DND-41 (cell line): ENCODE measurements at regions not wholly inside any gene's neighbourhood (a gene's known extent, or its start where the extent isn't known, plus 50 kb on each side); places are given as distances from the start of the nearest gene placed in this dataset.

Experiments used
- ATAC-seq: fragments of 200-7000 bp; cut with Tn5 transposase; 3 replicates; pipeline ENCODE4 v1.9.1; 2021; ENCODE audit warnings: low read depth; ENCODE audit not compliant: insufficient read depth
- DNase-seq: peaks from one replicate; pipeline ENCODE4 v3.0.0-alpha.2; 2020
- H2AFZ ChIP-seq: 2 replicates; pipeline ENCODE4 v1.6.0; 2012; ENCODE audit warnings: low read depth, low read length
- H3K27ac ChIP-seq: 2 replicates; pipeline ENCODE4 v1.5.1; 2012; ENCODE audit warnings: low read length, inconsistent platforms
- H3K27me3 ChIP-seq: fragments of 200-600 bp; sonication (generic); 2 replicates; pipeline ENCODE4 v1.6.0; 2012; ENCODE audit warnings: low read length, mild to moderate bottlenecking, inconsistent platforms; ENCODE audit not compliant: insufficient read depth, poor library complexity
- H3K36me3 ChIP-seq: 2 replicates; pipeline ENCODE4 v1.5.1; 2012; ENCODE audit warnings: low read length, inconsistent platforms; ENCODE audit not compliant: insufficient read depth
- H3K4me1 ChIP-seq: 2 replicates; pipeline ENCODE4 v1.5.1; 2012; ENCODE audit warnings: mild to moderate bottlenecking, low read length; ENCODE audit not compliant: insufficient read depth
- H3K4me2 ChIP-seq: 2 replicates; pipeline ENCODE4 v1.6.0; 2012; ENCODE audit warnings: mild to moderate bottlenecking, moderate library complexity, low read length, inconsistent platforms; ENCODE audit not compliant: insufficient read depth
- H3K4me3 ChIP-seq, 2 experiments: fragments of 200-600 bp in 1 of 2; shearing (Covaris generic) in 1 of 2; 2 replicates each; pipeline ENCODE4 v1.5.1; 2012 to 2016; ENCODE audit warnings: inconsistent platforms in 2 of 2, low read length in 2 of 2, mild to moderate bottlenecking in 2 of 2, low read depth in 1 of 2, moderate library complexity in 1 of 2
- H3K79me2 ChIP-seq: 2 replicates; pipeline ENCODE4 v1.6.0; 2012; ENCODE audit warnings: low read length, inconsistent platforms; ENCODE audit not compliant: insufficient read depth
- H3K9ac ChIP-seq: 2 replicates; pipeline ENCODE4 v1.6.0; 2012; ENCODE audit warnings: low read depth, mild to moderate bottlenecking, inconsistent platforms, low read length, moderate library complexity
- H3K9me3 ChIP-seq: 2 replicates; pipeline ENCODE4 v1.5.1; 2012; ENCODE audit warnings: low read length, moderate library complexity, mild to moderate bottlenecking, inconsistent platforms; ENCODE audit not compliant: insufficient read depth, severe bottlenecking
- H4K20me1 ChIP-seq: 2 replicates; pipeline ENCODE4 v1.6.0; 2012; ENCODE audit warnings: low read length; ENCODE audit not compliant: insufficient read depth
- CTCF ChIP-seq: IDR thresholded peaks from 2 replicates; pipeline ENCODE4 v1.5.1; 2012; ENCODE audit warnings: borderline replicate concordance, low read length, moderate library complexity, mild to moderate bottlenecking; ENCODE audit not compliant: poor library complexity, severe bottlenecking; ENCODE audit errors: extremely low read depth
- EZH2 ChIP-seq: IDR thresholded peaks from 3 replicates; pipeline ENCODE4 v1.6.1; 2012; ENCODE audit warnings: borderline replicate concordance, low read depth, mild to moderate bottlenecking, moderate library complexity, low read length, inconsistent platforms; ENCODE audit not compliant: severe bottlenecking

DNA sequence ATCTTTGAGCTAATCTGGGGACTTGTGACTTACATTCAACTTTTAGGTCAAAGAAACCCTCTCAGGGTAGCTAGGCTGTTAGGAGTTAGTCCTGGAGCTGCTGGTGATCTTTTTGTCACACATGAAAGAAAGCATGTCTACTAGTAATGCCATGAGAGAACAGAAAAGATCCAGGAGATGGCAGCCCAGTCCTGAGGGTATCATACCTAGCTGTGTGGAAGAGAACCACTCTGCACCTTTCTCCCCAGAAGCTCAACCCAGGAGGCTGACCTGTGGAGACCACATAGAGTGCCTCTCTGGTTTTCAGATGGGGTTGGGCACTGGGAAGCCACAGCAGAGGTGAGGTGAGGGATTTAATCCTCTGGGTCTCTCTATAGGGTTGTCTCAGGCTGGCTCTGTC is 460.2 kb upstream of the UBE2E3 start:
- H2AFZ ChIP-seq: no peak overlapping the region
- ATAC-seq: no peak
- no peak overlapping the region for H3K9ac ChIP-seq
- TF ChIP-seq CTCF (no peak), EZH2 (no peak)
- no peak for DNase-seq
- H3K4me3 ChIP-seq: no peak overlapping the region
- no peaks in the 10 kb centered on the region for H3K9me3 ChIP-seq
- no peaks in the 10 kb centered on the region for H3K36me3 ChIP-seq
- no peaks in the 10 kb centered on the region for H3K4me1 ChIP-seq
- H4K20me1 ChIP-seq: no peaks in the 10 kb centered on the region
- H3K4me2 ChIP-seq: no peak overlapping the region
- H3K79me2 ChIP-seq: no peaks in the 10 kb centered on the region
- no peak overlapping the region for H3K27ac ChIP-seq
- peaks cover 7% of the 10 kb centered on the region for H3K27me3 ChIP-seq

DNA sequence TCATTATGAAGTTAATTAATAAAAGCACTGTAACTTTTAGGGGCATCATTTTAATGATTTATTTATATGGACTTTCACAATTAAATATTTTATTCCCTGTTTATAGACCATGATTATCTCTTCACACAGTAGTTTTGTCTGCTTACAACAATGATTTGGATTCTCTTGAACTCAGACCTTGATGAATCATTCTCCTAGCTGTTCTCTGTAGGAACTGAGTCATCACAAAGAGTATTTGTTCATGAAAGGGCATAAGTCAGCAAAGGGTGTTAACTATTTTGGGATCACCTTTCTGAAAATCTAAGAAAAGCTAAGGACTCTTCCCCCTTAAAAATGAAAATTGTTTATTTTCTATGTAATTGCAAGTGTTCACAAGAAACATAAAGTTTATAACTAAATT is 461.1 kb upstream of the UBE2E3 start:
- H3K4me3 ChIP-seq: no peak overlapping the region
- H3K27ac ChIP-seq: no peak overlapping the region
- no peak for TF ChIP-seq EZH2
- no peak for TF ChIP-seq CTCF
- no peaks in the 10 kb centered on the region for H4K20me1 ChIP-seq
- H3K9me3 ChIP-seq: no peaks in the 10 kb centered on the region
- ATAC-seq (no peak), DNase-seq (no peak)
- H3K27me3 ChIP-seq: peaks cover 7% of the 10 kb centered on the region
- H3K79me2 ChIP-seq: no peaks in the 10 kb centered on the region
- H3K4me1 ChIP-seq: no peaks in the 10 kb centered on the region
- no peak overlapping the region for H2AFZ ChIP-seq
- no peak overlapping the region for H3K4me2 ChIP-seq
- H3K9ac ChIP-seq: no peak overlapping the region
- no peaks in the 10 kb centered on the region for H3K36me3 ChIP-seq

DNA sequence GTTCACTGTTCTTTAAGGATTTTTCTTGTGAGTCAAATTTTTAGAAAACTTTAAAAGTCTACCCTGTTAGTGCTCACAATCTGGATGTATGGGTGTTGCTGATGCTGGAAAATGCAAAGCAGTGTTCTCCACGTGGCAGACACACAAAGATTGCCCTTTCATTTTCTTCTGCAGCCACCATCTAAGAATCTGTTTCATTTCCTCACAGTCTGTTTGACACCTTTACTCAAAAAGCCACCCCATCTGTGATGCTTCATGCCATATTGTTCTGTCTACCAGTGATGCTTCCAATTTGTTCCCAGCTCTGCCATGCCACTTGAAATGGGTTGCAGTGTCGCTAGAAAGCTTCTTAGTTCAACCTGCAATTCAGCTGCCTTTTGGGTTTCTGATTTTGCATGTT is 464.2 kb upstream of the UBE2E3 start:
- no peak overlapping the region for H3K4me3 ChIP-seq
- H3K9ac ChIP-seq: no peak overlapping the region
- peaks cover 7% of the 10 kb centered on the region for H3K27me3 ChIP-seq
- TF ChIP-seq EZH2 (no peak), CTCF (no peak)
- H3K4me1 ChIP-seq: no peaks in the 10 kb centered on the region
- H3K9me3 ChIP-seq: no peaks in the 10 kb centered on the region
- no peaks in the 10 kb centered on the region for H3K36me3 ChIP-seq
- DNase-seq (no peak), ATAC-seq (no peak)
- H4K20me1 ChIP-seq: no peaks in the 10 kb centered on the region
- H2AFZ ChIP-seq: no peak overlapping the region
- no peak overlapping the region for H3K4me2 ChIP-seq
- H3K27ac ChIP-seq: no peak overlapping the region
- H3K79me2 ChIP-seq: no peaks in the 10 kb centered on the region

DNA sequence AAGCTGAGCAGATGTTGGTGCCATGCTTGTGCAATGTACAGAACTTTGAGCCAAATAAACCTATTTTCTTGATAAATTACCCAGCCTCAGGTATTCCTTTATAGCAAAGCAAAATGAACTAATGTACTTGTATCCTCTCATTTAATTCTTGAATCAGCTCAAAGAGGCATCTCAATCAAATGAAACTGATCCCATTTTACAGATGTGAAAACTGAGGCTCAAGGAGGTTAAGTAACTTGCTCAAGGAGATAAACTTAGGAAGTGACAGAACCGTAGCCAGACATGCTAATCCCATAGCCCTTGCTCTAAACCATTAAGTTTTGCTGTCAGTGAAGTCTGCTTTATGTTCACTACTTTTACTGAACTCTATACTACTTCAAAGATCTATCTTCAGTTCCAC is 467.0 kb upstream of the UBE2E3 start:
- Histone ChIP-seq H3K27me3 (peaks cover 2% of the 10 kb centered on the region), H3K9me3 (no peaks in the 10 kb centered on the region), H3K79me2 (no peaks in the 10 kb centered on the region), H3K4me3 (no peak overlapping the region), H3K27ac (no peak overlapping the region), H2AFZ (no peak overlapping the region), H3K9ac (no peak overlapping the region), H4K20me1 (no peaks in the 10 kb centered on the region), H3K36me3 (no peaks in the 10 kb centered on the region), H3K4me1 (no peaks in the 10 kb centered on the region), H3K4me2 (no peak overlapping the region)
- TF ChIP-seq CTCF (no peak), EZH2 (no peak)
- ATAC-seq (no peak), DNase-seq (no peak)
